Adipocyte (in vitro differentiated cells): ENCODE measurements at regions not wholly inside any gene's neighbourhood (a gene's known extent, or its start where the extent isn't known, plus 50 kb on each side); places are given as distances from the start of the nearest gene placed in this dataset.

Experiments used
- DNase-seq: peaks from one replicate; pipeline ENCODE4 v3.0.0-alpha.2; 2015; ENCODE audit warnings: low read depth
- H3K27me3 ChIP-seq: replicated peaks from 2 replicates; pipeline ENCODE4 v1.7.0; 2013; ENCODE audit warnings: mild to moderate bottlenecking, low read length, moderate library complexity; ENCODE audit not compliant: control insufficient read depth, insufficient read depth
- H3K36me3 ChIP-seq: 2 replicates; pipeline ENCODE4 v1.7.0; 2013; ENCODE audit warnings: low read length, mild to moderate bottlenecking, moderate library complexity; ENCODE audit not compliant: control insufficient read depth, insufficient read depth, severe bottlenecking
- H3K4me1 ChIP-seq: 2 replicates; pipeline ENCODE4 v1.7.0; 2013; ENCODE audit warnings: mild to moderate bottlenecking, low read length, moderate library complexity; ENCODE audit not compliant: control insufficient read depth, insufficient read depth
- H3K4me3 ChIP-seq: 2 replicates; pipeline ENCODE4 v1.7.0; 2013; ENCODE audit warnings: mild to moderate bottlenecking, low read length, moderate library complexity
- H3K9ac ChIP-seq: 2 replicates; pipeline ENCODE4 v1.7.0; 2013; ENCODE audit warnings: mild to moderate bottlenecking, low read length, moderate library complexity
- H3K9me3 ChIP-seq: 2 replicates; pipeline ENCODE4 v1.7.0; 2013; ENCODE audit warnings: mild to moderate bottlenecking, low read length, moderate library complexity; ENCODE audit not compliant: control insufficient read depth

GRCh38 chr4:153034681-153035080 is 98.6 kb downstream of the FHDC1 start:
- no peak for DNase-seq

GRCh38 chr4:153036931-153037482 is 100.9 kb downstream of the FHDC1 start:
- no peak overlapping the region for H3K4me3 ChIP-seq
- H3K4me1 ChIP-seq, result peaks cover 7% of the 10 kb centered on the region
- H3K27me3 ChIP-seq, result peaks cover 7% of the 10 kb centered on the region
- peak; percentile 72 for DNase-seq
- no peak overlapping the region for H3K9ac ChIP-seq
- no peaks in the 10 kb centered on the region for H3K36me3 ChIP-seq
- H3K9me3 ChIP-seq, result peaks cover 11% of the 10 kb centered on the region

More at GRCh38 chr4:153034681-153035080, 98.6 kb downstream of the FHDC1 start:
- H3K4me1 ChIP-seq, result peaks cover 7% of the 10 kb centered on the region
- H3K36me3 ChIP-seq, result no peaks in the 10 kb centered on the region
- H3K27me3 ChIP-seq, result peaks cover 3% of the 10 kb centered on the region
- H3K9me3 ChIP-seq, result peaks cover 9% of the 10 kb centered on the region
- no peak overlapping the region for H3K4me3 ChIP-seq
- H3K9ac ChIP-seq, result no peak overlapping the region

- Histone ChIP-seq H3K4me3 (no peak overlapping the region), H3K27me3 (peaks cover 7% of the 10 kb centered on the region)
- DNase-seq, result no peak
These were observed 102.6 kb downstream of the FHDC1 start for GRCh38 chr4:153038623-153039311.

GRCh38 chr4:153039542-153040185 is 103.5 kb downstream of the FHDC1 start:
- Histone ChIP-seq H3K9me3 (peaks cover 11% of the 10 kb centered on the region), H3K9ac (no peak overlapping the region), H3K36me3 (no peaks in the 10 kb centered on the region), H3K4me3 (no peak overlapping the region), H3K4me1 (peaks cover 7% of the 10 kb centered on the region), H3K27me3 (peaks cover 12% of the 10 kb centered on the region)
- DNase-seq, result no peak

More at GRCh38 chr4:153038623-153039311, 102.6 kb downstream of the FHDC1 start:
- Histone ChIP-seq H3K9ac (no peak overlapping the region), H3K4me1 (peaks cover 7% of the 10 kb centered on the region), H3K9me3 (peaks cover 11% of the 10 kb centered on the region), H3K36me3 (no peaks in the 10 kb centered on the region)

- Histone ChIP-seq H3K36me3 (no peaks in the 10 kb centered on the region), H3K9me3 (peaks cover 11% of the 10 kb centered on the region), H3K27me3 (peaks cover 12% of the 10 kb centered on the region), H3K4me3 (no peak overlapping the region), H3K9ac (no peak overlapping the region), H3K4me1 (peaks cover 7% of the 10 kb centered on the region)
- DNase-seq, result no peak
These were observed 104.6 kb downstream of the FHDC1 start for GRCh38 chr4:153040677-153041076.

GRCh38 chr4:153044036-153044435 is 107.9 kb downstream of the FHDC1 start:
- Histone ChIP-seq H3K27me3 (peaks cover 9% of the 10 kb centered on the region), H3K4me3 (no peak overlapping the region)

GRCh38 chr4:153045111-153045982 is 109.2 kb downstream of the FHDC1 start:
- H3K27me3 ChIP-seq, result peaks cover 9% of the 10 kb centered on the region
- no peak overlapping the region for H3K9ac ChIP-seq
- peaks cover 6% of the 10 kb centered on the region for H3K9me3 ChIP-seq
- H3K4me3 ChIP-seq, result no peak overlapping the region
- H3K36me3 ChIP-seq, result no peaks in the 10 kb centered on the region
- H3K4me1 ChIP-seq, result no peaks in the 10 kb centered on the region
- no peak for DNase-seq

More at GRCh38 chr4:153044036-153044435, 107.9 kb downstream of the FHDC1 start:
- DNase-seq, result peak; percentile 30
- Histone ChIP-seq H3K9me3 (peaks cover 11% of the 10 kb centered on the region), H3K36me3 (no peaks in the 10 kb centered on the region), H3K4me1 (no peaks in the 10 kb centered on the region), H3K9ac (no peak overlapping the region)

GRCh38 chr4:153058671-153059060 is 122.5 kb downstream of the FHDC1 start:
- Histone ChIP-seq H3K9ac (no peak overlapping the region), H3K27me3 (peaks cover 45% of the 10 kb centered on the region), H3K9me3 (no peaks in the 10 kb centered on the region), H3K4me3 (no peak overlapping the region), H3K36me3 (no peaks in the 10 kb centered on the region), H3K4me1 (no peaks in the 10 kb centered on the region)
- DNase-seq, result no peak

- H3K36me3 ChIP-seq, result no peaks in the 10 kb centered on the region
- no peaks in the 10 kb centered on the region for H3K4me1 ChIP-seq
- H3K9me3 ChIP-seq, result no peaks in the 10 kb centered on the region
- peaks cover 38% of the 10 kb centered on the region for H3K27me3 ChIP-seq
- H3K9ac ChIP-seq, result no peak overlapping the region
- no peak for DNase-seq
- H3K4me3 ChIP-seq, result no peak overlapping the region
These were observed 124.1 kb downstream of the FHDC1 start for GRCh38 chr4:153060196-153060595.

GRCh38 chr4:153061971-153062370 is 125.8 kb downstream of the FHDC1 start:
- H3K9me3 ChIP-seq, result no peaks in the 10 kb centered on the region
- no peaks in the 10 kb centered on the region for H3K4me1 ChIP-seq
- no peak for DNase-seq
- no peak overlapping the region for H3K9ac ChIP-seq
- H3K4me3 ChIP-seq, result no peak overlapping the region
- peaks cover 20% of the 10 kb centered on the region for H3K27me3 ChIP-seq
- no peaks in the 10 kb centered on the region for H3K36me3 ChIP-seq
